C1 segment of cervical spinal cord (tissue), 14 donors: ENCODE measurements at regions not wholly inside any gene's neighbourhood (a gene's known extent, or its start where the extent isn't known, plus 50 kb on each side); places are given as distances from the start of the nearest gene placed in this dataset.
"Not testable (repeated sequence)": the region's sequence is repeated elsewhere in the genome, so short reads cannot be mapped to it uniquely, and the experiment has no call there.

Source experiments
- DNase-seq, 14 donors: peaks; one replicate each; lab custom pipeline; 2025; lab: John Stamatoyannopoulos, UW

DNA sequence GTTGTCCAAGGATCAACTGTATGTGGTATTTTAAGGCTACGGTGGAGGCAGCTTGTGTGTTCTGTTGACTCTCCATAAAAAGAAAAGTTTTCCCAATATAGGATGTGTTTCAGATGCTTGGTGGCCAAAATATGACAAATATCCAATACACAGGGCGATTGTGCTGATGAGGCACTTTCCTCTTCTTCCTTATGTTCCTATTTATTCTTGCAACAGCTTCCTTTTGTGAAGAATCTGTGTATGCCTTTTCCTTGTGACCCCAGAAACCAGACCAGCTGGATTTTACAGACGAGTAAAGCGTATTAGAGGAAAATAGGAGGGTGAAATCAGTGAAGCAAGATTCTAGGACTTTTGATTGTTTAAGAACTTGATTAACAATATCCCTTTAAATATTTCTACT lies 452.0 kb downstream of the DMAC1 start:
- no peak for DNase-seq

DNA sequence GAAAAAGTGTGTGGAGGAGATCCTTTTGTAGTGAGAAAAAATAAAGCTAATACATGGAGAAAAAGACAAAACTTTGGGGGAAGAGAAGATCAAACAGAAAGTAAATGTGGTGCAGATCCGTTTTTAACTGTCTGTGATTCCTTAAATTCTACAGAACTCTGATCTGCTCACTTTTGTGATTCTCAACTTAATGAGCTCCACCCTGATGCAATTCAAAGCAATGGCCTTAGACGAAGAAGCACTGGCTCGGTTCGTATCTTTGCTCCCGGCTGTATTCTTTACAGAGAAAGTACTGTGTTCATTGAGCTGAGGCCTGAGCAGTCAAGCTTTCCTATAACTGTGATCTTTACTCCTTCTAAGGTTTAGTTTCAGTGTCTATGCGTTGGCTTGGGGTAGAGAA lies 453.4 kb downstream of the DMAC1 start:
- DNase-seq: no peak

DNA sequence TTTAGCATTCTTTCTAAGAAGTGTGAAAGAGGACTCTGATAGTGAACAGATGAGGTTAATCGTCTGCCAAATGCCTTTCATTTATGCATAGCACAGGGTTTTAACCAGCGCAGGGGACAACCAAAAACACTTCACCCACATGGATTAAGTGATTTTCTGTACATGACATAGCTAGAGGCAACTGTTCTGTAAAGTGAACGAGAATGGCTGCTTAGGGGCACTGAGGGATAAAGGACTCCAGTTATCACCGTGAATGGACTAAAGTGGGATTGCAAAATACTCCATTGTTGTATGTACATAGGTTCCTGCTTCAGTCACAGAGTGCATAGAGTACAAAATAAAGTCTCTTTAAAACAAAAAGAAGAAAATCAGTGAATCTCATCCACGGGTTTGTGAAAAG lies 456.8 kb downstream of the DMAC1 start:
- peak in 1 of 14 donors; percentile 2 for DNase-seq

DNA sequence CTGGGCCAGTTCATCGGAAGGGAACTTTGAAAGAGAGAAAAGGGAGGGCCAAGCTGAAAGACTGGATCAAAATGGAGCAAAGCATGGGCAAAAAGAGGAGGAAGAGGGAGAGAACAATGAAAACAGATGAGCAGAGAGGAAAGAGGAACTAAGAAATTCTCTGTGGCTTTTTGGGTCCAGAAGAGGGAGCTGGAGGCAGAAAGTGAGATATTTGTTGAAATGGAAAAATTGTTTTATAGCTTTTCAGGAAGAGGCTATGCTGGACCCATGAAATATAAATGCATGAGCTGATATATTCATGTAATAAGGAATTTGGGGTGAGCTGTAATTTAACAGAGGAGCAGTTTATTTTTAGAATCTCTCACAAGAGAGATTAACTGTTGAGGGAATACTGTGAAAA lies 457.3 kb downstream of the DMAC1 start:
- DNase-seq: no peak

DNA sequence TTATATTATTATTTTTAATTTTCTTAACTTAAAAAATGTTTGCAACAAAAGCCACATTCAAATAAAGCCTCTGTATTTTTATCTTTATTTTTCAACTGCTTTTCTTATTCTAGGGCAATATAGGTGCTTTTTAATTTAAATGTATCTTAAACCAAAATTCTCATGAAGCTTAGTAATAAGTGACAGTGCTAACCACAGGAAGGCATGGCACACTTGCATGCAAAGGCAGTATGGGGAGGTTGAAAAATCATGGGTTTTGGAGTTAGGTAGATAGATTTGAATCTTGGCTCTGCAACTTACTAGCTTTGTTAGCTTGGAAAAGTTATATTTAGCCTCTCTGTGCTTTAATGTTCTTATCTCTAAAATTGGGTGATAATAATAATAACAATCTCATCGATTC lies 458.0 kb downstream of the DMAC1 start:
- no peak for DNase-seq

DNA sequence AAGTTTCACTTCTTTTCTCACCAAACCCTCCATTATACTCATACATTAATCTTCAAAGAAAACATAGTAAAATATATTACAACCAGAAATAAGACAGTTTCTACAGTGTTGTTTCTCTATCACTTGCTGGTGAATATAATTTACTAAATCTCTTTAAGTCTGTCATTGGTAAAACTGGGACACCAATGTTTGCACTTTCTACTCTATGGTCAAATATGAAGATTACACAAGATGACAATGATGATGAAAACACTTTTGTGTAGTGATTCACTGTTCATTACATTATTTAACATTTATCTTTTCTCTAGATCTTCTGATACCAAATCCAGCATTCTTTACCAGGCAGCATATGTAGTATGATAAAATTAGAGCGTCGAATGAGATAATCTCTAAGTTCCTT lies 459.1 kb downstream of the DMAC1 start:
- DNase-seq: no peak

DNA sequence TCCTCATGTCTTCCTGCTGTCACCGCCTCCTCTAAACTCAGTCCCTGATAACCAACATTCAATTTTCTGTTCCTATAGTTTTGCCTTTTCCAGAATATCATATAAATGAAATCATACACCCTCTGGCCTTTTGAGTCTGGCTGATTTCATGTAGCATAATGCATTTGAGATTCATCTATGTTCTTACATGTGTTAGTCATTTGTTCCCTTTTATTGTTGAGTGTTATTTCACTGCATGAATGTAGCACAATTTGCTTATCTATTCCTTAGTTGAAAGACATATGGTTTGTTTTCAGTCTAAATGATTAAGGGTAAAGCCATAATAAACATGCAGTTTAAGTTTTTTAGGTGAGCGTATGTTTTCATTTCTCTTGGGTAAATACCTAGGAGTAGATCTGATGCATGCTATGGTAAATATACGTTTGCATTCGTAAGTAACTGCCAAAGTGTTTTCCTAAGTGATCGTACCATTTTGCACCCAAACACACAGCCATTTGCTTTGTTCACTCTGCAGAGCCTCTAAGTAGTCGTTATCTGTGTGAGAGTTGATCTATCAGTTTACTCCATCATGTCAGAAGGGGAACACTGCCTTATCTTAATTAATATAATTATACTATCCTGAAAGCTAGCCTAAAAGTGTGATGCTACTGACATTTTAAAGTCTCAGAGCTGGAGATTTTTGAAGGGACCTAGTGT lies 460.8 kb downstream of the DMAC1 start:
- DNase-seq: no peak

DNA sequence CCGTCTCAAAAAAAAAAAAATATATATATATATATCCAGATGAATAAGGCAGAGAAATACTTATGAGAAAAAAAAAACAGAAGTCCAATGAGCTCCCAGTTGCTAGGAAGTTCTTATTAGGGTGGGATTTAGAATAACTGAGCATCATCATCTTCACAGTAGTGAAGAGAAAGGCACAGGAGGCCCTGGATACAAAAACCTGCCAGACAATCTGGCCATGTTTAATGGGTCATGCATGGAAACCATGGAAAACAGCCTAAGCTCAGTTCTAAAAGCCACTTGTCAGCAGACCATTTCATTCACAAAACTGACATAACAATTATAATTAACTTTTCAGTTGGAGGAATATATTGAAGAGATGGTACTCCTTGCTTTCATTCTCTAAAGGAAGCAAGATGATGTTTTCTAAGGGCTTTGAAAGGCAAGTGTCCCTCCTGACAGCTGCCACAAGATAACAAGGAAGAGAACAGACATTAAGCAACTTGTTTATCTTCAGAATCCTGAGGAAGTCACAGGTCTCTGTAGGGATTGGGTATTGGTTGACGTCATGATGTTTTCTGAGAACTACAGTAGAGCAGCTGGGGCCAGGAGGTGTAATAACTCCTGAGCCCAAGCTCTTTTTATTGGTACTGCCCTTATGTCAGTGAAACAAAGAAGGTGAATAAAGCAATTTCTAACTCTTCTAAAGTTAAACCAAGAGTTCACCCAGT lies 463.1 kb downstream of the DMAC1 start:
- no peak for DNase-seq

DNA sequence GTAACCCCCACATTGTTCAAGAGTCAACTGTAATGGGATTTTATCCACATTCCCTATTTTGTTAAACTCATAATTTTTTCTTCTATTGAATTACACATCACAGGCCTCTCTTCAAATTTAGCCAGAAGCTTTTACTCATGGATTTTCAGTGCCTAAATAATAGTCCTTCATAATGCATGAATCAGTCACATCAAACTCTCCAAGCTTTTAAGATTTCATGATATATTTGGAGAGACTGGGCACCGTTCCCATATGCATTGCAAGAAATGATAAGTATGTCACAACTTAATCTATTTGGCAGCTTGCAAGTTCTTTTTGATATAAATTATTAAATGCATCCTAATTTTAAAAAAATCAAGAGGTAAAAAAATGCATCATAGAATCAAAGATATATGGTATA lies 465.9 kb downstream of the DMAC1 start:
- DNase-seq: no peak

DNA sequence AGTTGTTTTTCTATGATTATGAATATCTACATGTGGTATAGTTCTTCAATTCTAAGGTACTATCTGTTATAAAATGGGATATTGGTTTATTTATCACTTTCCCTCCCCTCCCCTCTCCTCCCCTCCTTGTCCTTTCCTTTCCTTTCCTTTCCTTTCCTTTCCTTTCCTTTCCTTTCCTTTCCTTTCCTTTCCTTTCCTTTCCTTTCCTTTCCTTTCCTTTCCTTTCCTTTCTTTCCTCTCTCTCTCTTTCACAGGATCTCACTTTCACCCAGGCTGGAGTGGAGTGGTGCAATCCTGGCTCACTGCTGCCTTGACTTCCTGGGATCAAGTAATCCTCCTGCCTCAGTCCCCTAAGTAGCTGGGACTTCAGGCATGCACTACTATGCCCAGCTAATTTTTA lies 466.8 kb downstream of the DMAC1 start:
- no peak for DNase-seq

DNA sequence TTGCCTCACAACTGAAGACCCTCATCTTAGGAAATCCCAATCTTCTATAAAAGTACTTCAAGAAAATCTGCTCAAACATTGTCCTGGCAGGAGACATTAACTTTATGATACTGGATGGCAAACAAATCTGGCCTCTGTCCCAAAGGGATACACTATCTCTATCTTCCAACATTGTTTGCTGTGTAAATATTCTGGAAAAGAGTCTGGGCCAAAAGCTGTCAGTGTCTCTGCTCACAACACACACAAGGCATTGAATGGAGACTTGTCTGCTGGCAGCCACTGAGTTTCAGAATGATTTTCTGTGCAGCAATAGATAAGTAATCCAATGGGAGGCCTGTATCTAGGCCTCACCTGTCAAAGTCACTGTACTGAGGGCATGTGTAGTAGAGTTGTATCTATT lies 471.1 kb downstream of the DMAC1 start:
- no peak for DNase-seq

DNA sequence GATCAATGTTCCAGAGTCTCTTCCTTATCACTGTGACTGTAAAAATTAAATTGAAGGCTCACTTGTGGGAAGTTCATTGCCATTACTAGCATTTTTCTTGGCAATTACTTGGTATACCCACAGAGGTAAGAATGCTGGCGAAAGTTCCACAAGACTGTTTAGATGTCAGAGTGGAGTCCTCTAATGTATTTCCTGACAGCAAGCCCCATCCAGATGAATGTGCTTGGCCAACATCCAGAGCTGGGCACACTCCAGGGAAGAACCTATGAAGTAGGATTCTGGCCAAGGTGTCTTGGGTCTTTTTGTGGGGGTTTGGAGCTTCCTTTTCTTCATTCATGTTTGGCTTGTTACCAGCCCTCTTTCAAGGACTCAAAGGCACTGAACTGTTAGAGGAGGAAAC lies 473.6 kb downstream of the DMAC1 start:
- no peak for DNase-seq

DNA sequence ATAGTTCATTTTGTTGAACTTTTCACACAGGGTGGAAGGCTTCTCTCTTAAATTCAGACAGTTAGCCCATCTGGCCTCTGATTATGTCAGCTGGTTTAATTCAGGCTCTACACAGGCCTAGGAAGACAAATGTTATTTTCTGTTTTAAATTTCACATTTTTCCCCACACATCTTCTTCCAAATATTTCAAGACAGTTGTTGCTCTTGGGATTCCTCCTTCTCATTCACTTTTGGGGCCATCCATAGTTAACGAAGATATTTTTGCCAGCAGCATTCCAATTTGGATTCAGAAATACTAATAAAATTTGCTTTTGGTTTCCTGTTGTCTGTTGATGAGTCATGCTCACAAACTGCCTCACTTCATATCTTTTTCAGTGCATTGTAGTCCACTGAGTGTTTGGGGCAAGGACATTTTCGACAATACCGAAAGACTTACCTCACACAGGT lies 475.4 kb downstream of the DMAC1 start:
- no peak for DNase-seq

DNA sequence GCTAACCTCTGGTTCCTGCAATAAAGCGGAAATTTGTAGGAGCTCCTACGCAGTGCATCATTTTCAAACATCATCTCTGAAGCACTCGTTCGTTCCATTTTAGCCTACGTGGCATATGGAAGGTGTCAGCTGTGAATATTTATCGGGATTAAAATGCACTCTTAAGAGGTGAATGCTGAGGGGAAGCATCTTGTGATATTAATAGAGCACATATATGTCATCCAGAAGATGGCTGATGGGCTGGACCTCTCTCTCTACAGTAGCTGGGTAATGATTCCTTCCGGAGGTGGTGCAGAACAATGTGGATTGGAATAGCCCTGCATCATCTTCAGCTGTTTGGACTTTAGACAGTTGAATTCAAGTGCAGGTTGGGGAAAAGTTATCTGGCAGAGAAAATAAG lies 478.7 kb downstream of the DMAC1 start:
- no peak for DNase-seq

DNA sequence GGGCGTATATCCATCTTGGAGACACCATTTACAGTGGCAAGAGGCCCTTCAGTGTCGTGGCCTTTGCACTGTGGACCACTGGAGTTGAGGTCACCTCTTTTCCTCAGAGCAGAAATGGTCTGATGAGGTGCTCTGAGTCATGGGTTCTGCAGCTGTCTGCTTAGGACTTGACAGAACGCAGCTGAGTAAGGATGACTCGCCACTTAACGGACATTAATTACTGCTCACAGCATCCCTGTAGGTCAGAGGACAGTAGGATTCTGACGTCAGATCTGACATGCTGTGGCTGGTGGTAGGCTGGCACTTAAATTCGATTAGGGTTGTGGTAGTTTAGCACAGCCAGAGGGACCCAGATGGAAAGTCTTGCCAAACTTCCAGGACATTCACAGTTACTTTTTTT lies 479.4 kb downstream of the DMAC1 start:
- DNase-seq: no peak

DNA sequence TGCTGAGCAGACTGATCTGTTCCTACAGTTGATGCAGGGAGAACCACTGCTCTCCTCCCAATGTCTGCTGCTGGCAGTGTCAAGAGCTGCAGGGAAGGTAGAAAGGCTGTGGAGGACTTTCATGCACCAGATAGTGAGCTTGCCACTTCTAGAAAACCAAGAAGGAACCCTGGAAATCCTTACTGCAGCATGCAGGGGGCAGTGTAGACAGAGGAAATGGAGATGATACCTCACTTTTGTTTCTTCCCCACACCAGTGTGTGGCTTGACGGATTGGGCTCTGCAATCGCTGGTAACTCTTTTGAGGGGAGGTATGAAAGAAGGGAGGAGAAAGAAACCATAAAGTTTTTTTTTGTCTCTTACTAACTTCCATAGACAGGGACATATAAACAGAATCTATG lies 480.7 kb downstream of the DMAC1 start:
- no peak for DNase-seq

DNA sequence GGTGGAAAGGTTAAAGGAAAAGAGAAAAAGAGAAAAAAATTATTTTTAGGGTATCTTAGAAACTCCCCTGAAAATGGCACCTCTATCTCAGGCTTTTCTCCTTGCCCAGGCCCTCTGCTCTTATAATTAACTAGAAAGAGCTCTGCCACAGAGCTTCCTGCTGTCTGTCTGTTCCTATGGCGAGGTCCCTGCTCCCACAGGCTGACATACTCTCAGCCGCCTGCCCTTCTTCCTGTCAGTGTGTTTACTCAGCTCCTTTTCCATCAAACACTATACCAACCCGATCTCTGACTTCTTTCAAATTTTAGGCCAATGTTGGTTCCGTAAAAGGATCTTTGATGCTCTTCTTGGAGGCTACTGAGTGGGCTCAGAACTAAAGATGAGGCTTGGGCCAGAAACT lies 482.6 kb downstream of the DMAC1 start:
- DNase-seq: no peak

DNA sequence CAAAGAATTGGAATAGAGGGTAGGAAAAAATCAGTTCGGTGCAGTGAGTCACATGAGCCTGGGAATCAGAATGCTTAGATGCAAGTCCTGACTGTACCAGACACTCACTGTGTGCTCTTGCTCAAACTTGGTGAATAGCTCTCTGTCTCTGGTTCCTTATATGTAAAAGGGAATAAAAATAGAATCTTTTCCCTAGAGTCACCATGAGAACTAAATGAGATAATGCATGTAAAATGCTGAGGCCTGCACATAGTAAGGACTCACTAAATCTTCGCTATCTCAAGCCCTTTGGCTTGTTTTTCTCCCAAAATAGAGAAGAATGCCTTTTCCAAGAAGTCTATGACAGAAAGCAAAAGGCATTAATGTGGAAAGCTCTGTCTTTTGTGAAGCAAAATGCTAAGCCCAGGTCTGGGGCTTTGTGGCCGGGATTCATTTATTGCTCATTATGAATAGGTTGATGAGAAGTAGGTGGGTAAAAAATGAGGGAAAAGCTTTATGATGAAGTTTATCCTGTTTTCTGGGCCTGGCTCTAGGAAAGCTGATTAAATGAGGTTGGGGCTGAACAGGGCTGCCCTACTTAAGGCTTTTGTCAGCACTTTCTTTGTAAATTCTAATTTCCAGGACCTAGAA lies 483.3 kb downstream of the DMAC1 start:
- DNase-seq: no peak

DNA sequence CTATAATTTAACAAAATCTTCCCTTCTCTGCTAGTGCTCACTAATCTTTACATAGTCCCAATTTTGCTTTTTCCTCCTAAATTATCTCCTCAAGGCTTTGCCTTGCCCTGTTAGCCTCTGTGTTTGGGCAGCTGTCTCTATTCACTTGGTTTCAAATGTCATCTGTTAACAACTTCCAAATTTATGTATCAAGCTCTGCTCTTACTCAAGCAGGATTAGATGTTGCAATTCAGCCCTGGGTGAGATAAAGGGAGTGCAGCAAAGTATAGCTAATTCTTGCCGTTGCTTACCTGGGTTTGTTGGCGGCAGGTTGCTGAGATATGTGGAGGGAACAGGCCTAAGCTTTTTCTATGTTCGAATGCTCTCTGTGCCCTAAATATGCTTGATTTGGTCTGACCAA lies 483.8 kb downstream of the DMAC1 start:
- DNase-seq: no peak

DNA sequence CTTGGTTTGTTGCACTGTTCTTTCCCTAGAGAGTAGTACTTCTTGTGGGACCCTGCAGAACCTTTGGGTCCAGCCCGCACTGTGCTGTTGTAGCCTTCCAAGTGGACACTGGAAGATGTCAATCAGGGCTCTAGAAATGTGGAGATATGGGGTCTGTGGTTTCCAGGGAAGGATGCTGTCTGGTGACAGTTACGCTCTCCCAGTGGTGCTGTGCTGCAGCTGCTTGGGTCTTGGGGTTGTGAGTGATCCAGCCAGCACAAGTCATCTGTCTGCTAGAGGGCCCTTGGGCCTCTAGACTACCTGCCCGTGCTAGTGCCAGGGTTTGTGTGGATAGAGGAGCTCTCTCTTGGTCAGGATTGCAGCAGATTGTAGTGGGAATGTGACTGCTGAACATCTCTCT lies 484.5 kb downstream of the DMAC1 start:
- DNase-seq: no peak

DNA sequence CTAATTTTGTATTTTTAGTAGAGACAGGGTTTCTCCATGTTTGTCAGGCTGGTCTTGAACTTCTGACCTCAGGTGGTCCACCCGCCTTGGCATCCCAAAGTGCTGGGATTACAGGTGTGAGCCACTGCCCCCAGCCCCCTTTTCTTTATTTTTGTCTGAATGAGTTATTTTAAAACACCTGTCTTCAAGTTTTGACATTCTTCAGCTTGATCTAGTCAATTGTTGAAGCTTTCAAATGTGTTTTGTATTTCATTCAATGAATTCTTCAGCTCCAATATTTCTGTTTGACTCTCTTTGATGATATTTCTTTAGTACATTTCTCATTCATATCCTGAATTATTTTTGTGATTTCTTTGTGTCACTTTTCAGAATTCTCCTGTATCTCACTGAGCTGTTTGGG lies 486.2 kb downstream of the DMAC1 start:
- no peak for DNase-seq

DNA sequence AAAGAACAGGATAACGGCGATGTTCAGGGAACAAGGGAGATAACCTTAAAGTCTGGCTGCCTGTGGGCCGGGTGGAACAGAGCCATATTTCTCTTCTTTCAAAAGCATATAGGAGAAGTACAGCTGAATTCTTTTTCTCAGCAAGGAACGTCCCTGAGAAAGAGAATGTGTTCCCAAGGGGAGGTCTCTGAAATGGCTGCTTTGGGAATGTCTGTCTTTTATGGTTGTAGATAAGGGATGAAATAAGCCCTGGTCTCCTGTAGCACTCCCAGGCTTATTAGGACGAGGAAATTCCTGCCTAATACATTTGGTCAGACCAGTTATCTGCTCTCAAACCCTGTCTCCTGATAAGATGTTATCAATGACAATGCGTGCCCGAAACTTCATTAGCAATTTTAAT lies 490.5 kb downstream of the DMAC1 start:
- not testable (repeated sequence) for DNase-seq

DNA sequence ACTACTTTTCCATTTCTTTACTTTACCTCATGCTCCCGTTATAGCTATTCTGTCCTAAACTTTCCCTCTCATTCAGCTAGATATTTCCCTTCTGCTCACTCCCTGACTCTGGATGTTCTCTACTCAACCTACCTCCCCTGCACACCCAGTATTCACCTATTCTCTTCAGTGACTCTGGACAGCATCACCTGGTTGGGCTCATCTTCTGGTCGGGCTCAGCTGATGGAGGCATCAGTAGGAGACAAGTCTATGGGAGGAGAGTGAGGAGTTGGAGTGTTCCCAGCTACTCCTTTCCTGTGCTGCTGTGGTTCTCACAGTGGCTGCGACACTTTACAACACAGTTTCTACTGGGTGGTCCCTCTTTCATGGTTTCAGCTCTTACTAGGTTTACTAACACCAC lies 493.9 kb downstream of the DMAC1 start:
- no peak for DNase-seq
